ENCODE measurements at regions not wholly inside any gene's neighbourhood (a gene's known extent, or its start where the extent isn't known, plus 50 kb on each side); places are given as distances from the start of the nearest gene placed in this dataset.

GRCh38 chr9:28332648-28333047 lies 759.4 kb upstream of the C9orf72 start:
- DNase-seq (ENCODE audit: low spot score) = no peak

GRCh38 chr9:28341913-28342312 lies 768.6 kb upstream of the C9orf72 start:
- no peak for DNase-seq (ENCODE audit: low spot score)

GRCh38 chr9:28342815-28343338 lies 769.6 kb upstream of the C9orf72 start:
- no peak for DNase-seq (ENCODE audit: low spot score)

GRCh38 chr9:28363151-28363562 lies 789.9 kb upstream of the C9orf72 start:
- no peak for DNase-seq (ENCODE audit: low spot score)

GRCh38 chr9:28365020-28365640 lies 791.8 kb upstream of the C9orf72 start:
- peak; percentile 32 for DNase-seq (ENCODE audit: low spot score)

GRCh38 chr9:28365728-28366127 lies 792.4 kb upstream of the C9orf72 start:
- DNase-seq (ENCODE audit: low spot score) = no peak

GRCh38 chr9:28378231-28378630 lies 805.0 kb upstream of the C9orf72 start:
- DNase-seq (ENCODE audit: low spot score) = no peak

- DNase-seq (ENCODE audit: low spot score) = no peak
Measured at GRCh38 chr9:28379082-28379481, 805.8 kb upstream of the C9orf72 start.

- DNase-seq (ENCODE audit: low spot score) = no peak
Measured at GRCh38 chr9:28389411-28389810, 816.1 kb upstream of the C9orf72 start.

GRCh38 chr9:28394774-28395173 lies 821.5 kb upstream of the C9orf72 start:
- no peak for DNase-seq (ENCODE audit: low spot score)

GRCh38 chr9:28396058-28396457 lies 822.8 kb upstream of the C9orf72 start:
- no peak for DNase-seq (ENCODE audit: low spot score)

- DNase-seq (ENCODE audit: low spot score) = no peak
Measured at GRCh38 chr9:28407351-28407750, 834.1 kb upstream of the C9orf72 start.

- no peak for DNase-seq (ENCODE audit: low spot score)
Measured at GRCh38 chr9:28409919-28410318, 836.6 kb upstream of the C9orf72 start.

GRCh38 chr9:28410411-28410810 lies 837.1 kb upstream of the C9orf72 start:
- DNase-seq (ENCODE audit: low spot score) = no peak

GRCh38 chr9:28413471-28413870 lies 840.2 kb upstream of the C9orf72 start:
- no peak for DNase-seq (ENCODE audit: low spot score)

- no peak for DNase-seq (ENCODE audit: low spot score)
Measured at GRCh38 chr9:28423255-28423654, 850.0 kb upstream of the C9orf72 start.

- no peak for DNase-seq (ENCODE audit: low spot score)
Measured at GRCh38 chr9:28435456-28435855, 862.2 kb upstream of the C9orf72 start.

- DNase-seq (ENCODE audit: low spot score) = peak; percentile 20
Measured at GRCh38 chr9:28439688-28440087, 866.4 kb upstream of the C9orf72 start.

GRCh38 chr9:28443461-28443860 lies 870.2 kb upstream of the C9orf72 start:
- DNase-seq (ENCODE audit: low spot score) = no peak

- DNase-seq (ENCODE audit: low spot score) = no peak
Measured at GRCh38 chr9:28444637-28445036, 871.4 kb upstream of the C9orf72 start.

GRCh38 chr9:28445211-28445610 lies 871.9 kb upstream of the C9orf72 start:
- no peak for DNase-seq (ENCODE audit: low spot score)

GRCh38 chr9:28453918-28454317 lies 880.6 kb upstream of the C9orf72 start:
- DNase-seq (ENCODE audit: low spot score) = no peak

GRCh38 chr9:28456861-28457260 lies 883.6 kb upstream of the C9orf72 start:
- no peak for DNase-seq (ENCODE audit: low spot score)

GRCh38 chr9:28464481-28465216 lies 891.4 kb upstream of the C9orf72 start:
- no peak for DNase-seq (ENCODE audit: low spot score)
